Activated CD4-positive, CD25-positive, alpha-beta regulatory T cell treated with anti-CD3 and anti-CD28 coated beads, Interleukin-2, amount 50 U/mL, for 24 hours (primary cell): ENCODE measurements at regions not wholly inside any gene's neighbourhood (a gene's known extent, or its start where the extent isn't known, plus 50 kb on each side); places are given as distances from the start of the nearest gene placed in this dataset.
"Not testable (repeated sequence)": the region's sequence is repeated elsewhere in the genome, so short reads cannot be mapped to it uniquely, and the experiment has no call there.

ENCODE experiments used
- ATAC-seq, 2 donors: fragments of 150-1000 bp; cut with Tn5 transposase; one replicate each; pipeline ENCODE4 v1.10.0; 2021; ENCODE audit warnings: mild to moderate bottlenecking in 1 of 2, moderate library complexity in 1 of 2

DNA sequence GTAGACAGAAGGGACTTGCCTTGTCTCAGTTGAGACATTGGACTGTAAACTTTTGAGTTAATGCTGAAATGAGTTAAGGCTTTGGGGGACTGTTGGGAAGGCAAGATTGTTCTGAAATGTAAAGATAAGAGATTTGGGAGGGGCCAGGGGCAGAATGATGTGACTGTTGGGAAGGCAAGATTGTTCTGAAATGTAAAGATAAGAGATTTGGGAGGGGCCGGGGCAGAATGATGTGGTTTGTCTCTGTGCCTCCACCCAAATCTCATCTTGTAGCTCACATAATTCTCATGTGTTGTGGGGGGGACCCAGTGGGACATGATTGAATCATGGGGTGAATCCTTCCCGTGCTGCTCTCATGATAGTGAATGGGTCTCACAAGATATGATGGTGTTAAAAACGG, 1217.1 kb downstream of the GALC start:
- ATAC-seq = not testable (repeated sequence)

GRCh38 chr14:86774916-86775315, 1218.1 kb downstream of the GALC start:
- no peak for ATAC-seq

GRCh38 chr14:86772075-86772474, 1220.9 kb downstream of the GALC start:
- no peak for ATAC-seq

DNA sequence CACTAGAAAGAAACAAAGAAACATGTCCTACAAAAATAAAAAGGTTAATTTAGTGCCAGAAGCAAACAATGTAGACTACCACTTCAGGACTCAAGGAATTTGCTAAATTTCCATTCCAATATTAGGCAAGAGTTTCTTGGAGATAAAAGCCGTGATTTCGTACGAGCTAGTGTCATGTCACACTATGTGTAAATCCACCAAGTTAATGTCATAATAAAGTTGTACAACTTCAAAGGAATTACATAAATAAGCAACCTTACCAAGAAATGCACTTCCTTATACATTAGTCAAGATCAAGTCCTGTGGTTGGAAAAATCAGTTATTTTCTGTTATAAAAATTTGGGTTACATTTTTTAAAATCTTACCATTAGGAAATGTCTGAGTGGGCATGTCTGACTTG, 1222.8 kb downstream of the GALC start:
- ATAC-seq = no peak

DNA sequence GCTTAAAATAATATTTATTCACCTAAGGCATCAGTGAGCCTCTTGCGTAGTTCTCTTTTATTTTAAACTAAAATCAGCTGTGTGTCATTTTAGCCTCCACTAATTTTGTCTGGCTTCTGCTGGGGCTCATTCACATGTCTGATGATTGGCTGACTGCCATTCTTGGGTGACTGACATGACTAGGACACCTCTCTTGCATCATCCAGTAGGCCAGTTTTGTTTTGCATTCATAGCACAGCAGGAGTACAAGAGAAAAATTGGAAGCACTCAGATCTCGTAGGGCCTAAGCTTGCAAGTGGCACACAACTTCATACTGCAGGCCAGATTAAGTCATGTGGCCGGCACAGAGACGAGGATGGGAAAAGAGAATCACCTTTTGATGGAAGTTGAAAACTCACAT, 1226.5 kb downstream of the GALC start:
- ATAC-seq = no peak

DNA sequence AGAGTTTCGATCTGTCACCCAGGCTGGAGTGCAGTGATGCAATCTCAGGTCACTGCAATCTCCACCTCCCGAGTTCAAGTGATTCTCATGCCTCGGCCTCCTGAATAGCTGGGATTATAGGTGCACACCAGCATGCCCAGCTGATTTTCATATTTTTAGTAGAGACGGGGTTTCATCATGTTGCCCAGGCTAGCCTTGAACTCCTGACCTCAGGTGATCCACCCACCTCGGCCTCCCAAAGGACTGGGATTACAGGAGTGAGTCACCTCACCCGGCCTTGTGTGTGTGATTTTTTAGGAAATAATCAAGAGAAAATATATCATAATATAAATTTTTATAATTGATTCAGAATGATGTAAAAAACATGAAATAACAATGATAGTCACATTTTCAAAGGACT, 1231.4 kb downstream of the GALC start:
- no peak for ATAC-seq

DNA sequence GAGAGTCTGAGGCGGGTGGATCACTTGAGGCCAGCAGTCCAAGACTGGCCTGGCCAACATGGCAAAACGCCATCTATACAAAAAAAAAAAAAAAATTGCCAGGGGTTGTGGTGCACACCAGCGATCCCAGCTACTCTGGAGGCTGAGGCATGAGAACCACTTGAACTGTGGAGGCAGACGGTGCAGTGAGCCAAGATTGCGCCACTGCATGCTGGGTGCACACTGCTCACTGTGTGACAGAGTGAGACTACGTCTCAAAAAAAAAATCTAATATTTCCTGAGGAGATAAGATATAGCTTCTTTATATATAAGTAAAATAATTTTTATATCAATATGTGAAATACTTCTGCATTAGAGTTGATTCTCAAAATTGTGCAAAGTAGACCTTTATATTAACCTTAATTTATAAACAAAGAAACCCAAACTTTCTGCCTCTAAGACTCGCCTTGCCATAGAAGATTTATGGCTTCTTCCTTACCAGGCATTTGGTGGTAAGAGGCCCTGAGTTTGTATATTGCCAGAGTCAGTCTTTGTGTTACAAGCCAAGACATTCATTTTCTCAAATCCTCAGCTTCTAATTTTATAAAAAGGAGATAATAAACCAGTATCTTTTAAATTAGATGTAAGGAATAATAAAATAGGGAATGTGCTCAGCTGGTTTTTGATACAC, 1226.7 kb downstream of the FLRT2 start:
- ATAC-seq = no peak

DNA sequence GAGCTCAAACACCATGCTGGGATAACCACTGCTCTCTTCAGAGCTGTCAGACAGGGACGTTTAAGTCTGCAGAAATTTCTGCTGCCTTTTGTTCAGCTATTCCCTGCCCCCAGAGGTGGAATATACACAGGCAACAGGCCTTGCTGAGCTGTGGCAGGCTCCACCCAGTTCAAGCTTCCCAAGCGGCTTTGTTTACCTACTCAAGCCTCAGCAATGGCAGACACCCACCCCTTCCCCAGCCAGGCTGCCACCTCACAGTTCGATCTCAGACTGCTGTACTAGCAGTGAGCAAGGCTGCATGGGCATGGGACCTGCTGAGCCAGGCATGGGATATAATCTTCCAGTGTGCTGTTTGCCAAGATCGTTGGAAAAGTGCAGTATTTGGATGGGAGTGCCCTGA, 1220.5 kb downstream of the FLRT2 start:
- not testable (repeated sequence) for ATAC-seq

DNA sequence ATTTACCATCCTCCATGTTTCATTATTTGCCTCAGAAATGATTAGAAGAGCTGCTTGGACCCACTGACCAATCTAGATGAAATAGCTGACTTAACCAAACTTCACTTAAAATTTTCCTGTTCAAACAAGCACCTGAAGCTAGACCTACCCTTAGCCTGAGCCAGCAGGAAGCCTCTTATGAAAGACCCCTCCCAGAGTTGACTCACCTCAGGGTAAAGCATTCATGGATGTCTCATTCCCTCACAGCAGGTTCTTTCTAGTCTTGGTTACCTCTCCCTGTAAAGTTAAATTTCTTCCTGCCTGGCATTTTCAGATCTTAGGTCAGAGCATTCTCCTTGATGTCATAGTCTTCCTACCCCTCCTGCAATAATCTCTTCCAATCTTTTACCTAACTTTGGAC, 1209.8 kb downstream of the FLRT2 start:
- ATAC-seq = no peak

DNA sequence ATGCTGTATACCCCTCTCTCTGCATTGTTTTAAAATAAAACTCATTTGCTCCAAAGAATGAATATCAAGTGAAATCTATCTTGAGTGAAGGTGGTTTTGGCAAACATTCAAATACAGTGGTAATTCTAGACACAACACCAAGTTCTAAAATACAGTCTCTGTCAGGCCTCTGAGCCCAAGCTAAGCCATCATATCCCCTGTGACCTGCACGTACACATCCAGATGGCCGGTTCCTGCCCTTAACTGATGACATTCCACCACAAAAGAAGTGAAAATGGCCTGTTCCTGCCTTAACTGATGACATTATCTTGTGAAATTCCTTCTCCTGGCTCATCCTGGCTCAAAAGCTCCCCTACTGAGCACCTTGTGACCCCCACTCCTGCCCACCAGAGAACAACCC, 1201.5 kb downstream of the FLRT2 start:
- not testable (repeated sequence) for ATAC-seq

DNA sequence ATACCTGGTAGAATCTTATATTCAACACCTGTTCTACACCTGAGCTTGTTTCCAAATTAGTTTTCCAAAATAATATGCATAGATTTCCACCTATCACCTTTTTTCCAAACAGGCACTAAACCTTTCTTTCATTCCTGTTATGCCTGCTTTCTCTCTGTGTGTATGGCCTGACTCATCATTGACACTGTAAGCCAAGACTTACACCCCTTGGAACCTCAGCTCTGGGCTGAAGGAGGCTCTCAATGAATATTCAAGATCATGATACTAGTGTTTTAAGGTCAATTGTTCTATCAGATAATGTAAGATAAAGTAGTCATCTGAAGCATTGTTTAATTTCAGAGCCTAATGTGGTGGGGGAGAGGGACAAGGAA, 1193.3 kb downstream of the FLRT2 start:
- ATAC-seq = no peak

DNA sequence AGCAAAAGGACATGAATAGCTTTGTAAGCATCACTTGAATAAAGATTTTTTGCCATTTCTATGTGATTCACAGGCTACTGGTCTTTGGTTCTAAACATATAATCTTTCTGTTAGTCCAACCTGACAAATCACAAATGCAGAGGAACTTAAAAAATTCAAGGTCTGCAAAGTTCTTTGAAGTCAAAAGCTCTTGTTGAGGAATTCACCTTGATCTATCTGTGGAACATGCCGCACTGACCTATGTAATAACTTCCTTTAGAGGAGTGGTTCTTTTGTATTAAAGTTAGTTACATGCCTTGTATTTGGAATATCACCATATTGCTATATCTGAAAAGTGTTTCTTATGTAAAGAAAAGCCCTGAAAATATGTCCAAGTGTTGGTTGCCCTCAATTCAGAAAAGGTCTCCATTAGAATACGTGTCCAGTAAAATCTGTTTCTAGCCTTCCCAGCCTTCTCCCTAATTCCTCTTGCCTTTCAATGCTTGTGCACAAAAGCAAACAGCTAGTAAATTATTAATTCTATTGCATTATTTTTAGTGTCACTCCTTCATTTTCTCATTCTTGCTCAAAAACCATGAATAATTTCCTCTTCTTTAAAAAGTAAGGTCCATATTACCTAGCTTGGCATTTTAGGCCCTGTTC, 1192.8 kb downstream of the FLRT2 start:
- no peak for ATAC-seq

DNA sequence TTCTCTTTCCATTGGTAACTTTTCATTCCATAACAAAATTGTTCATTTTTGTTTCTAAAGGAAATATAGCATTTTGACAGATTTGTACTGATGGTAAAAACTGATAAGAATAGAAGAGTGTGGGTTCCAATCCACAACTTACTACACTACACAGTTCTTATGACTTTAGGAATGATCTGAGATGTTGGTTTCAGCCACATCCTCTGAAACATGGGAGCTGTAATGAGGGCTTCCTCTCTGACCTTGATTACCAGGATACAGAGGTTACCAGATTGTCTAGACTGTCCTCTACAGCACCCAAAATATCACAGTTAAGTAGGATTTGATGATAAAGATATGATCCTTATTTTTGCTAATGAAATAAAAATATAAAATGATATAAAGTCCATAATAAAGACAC, 1184.6 kb downstream of the FLRT2 start:
- no peak for ATAC-seq

GRCh38 chr14:86714153-86714552, 1184.2 kb downstream of the FLRT2 start:
- no peak for ATAC-seq

GRCh38 chr14:86712727-86713126, 1182.8 kb downstream of the FLRT2 start:
- ATAC-seq = no peak

GRCh38 chr14:86712176-86712575, 1182.2 kb downstream of the FLRT2 start:
- no peak for ATAC-seq

GRCh38 chr14:86708846-86709339, 1178.9 kb downstream of the FLRT2 start:
- no peak for ATAC-seq

- no peak for ATAC-seq
These were observed 1177.1 kb downstream of the FLRT2 start for GRCh38 chr14:86707071-86707470.

DNA sequence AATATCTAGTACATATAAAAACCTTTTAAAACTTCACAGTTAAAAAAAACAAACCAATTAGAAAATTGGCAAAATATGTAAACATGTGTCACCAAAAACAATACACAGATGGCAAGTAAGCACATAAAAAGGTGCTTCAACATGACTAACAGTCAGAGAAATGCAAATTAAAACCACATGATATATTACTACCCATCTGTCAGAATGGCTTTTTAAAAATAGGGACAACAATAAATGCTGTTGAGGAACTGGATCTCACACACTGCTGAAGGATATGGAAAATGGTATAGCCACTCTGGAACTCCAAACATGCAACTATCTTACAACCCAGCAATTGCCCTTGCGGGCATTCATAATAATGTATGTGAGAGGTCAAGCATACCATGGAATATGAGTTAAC, 1153.6 kb downstream of the FLRT2 start:
- ATAC-seq = no peak

DNA sequence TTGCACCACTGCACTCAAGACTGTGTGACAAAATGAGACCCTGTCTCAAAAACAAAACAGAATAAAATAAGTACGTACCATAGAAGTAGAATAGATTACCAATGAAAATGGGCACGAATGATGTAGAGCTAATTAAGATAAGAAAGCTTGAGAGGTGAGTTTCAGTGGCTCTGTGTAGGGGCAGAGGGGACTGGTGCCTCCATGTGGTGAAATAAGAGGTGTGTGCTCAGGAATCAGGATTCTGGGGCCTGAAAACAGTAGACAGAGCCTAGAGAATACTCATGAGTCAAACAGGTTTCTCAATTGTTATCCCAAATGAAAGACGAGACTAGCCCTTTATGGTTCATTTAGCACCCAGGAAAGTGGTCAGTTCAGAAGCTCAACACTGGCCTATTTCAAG, 1145.1 kb downstream of the FLRT2 start:
- no peak for ATAC-seq

- ATAC-seq = no peak
These were observed 1143.6 kb downstream of the FLRT2 start for GRCh38 chr14:86673523-86673969.

DNA sequence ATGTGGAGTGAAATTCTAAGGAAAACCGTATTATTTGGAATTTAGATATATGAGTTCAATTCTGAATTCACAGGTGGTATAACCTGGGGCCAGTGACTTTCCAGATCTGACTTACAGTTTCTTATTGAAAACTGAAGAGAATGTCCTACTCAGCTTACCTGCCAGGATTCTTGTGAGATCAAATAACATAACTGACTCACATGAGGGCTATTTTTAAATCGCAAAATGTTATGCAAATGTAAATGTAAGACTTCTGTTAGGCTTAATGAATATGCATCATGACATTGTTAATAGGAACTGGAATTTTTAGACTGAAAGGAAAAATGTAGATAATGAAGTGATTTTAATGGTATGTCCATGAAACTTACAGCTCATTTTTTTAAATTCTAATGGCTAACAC, 1142.1 kb downstream of the FLRT2 start:
- no peak for ATAC-seq

DNA sequence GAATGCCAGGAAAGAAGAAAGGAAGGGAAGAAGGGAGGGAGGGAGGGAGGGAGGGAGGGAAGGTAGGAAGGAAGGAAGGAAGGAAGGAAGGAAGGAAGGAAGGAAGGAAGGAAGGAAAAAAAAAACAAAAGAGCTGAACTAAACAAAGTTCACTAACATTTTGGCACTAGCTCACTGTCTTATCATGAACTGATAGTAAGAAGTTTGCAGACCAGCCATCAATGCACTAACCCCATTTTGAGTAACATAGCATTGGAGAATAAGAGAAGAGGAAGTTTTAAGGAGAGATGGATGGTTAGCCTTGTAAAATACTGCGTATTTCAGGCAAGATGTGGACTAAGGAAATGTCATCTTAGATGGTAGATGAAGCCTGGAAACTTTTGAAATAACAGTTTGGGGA, 1136.0 kb downstream of the FLRT2 start:
- no peak for ATAC-seq

- no peak for ATAC-seq
These were observed 1132.4 kb downstream of the FLRT2 start for GRCh38 chr14:86662334-86662733.
